Endodermal cell (in vitro differentiated cells): ENCODE measurements at regions not wholly inside any gene's neighbourhood (a gene's known extent, or its start where the extent isn't known, plus 50 kb on each side); places are given as distances from the start of the nearest gene placed in this dataset.

Experiments
- DNase-seq: peaks from one replicate; pipeline ENCODE4 v3.0.0-alpha.2; 2017
- H3K27ac ChIP-seq: 2 replicates; pipeline ENCODE4 v1.5.1; 2013; ENCODE audit warnings: mild to moderate bottlenecking, low read depth, low read length, moderate library complexity
- H3K27me3 ChIP-seq: 2 replicates; pipeline ENCODE4 v1.6.1; 2013; ENCODE audit warnings: mild to moderate bottlenecking, low read length, moderate library complexity; ENCODE audit not compliant: insufficient read depth, control insufficient read depth, poor library complexity, severe bottlenecking
- H3K36me3 ChIP-seq: 2 replicates; pipeline ENCODE4 v1.7.0; 2013; ENCODE audit warnings: mild to moderate bottlenecking, low read length, moderate library complexity; ENCODE audit not compliant: control insufficient read depth, insufficient read depth
- H3K4me1 ChIP-seq: one replicate; pipeline ENCODE4 v1.7.0; 2013; ENCODE audit warnings: low read length; ENCODE audit not compliant: control insufficient read depth, insufficient read depth
- H3K4me3 ChIP-seq: 2 replicates; pipeline ENCODE4 v1.5.1; 2013; ENCODE audit warnings: mild to moderate bottlenecking, low read length, moderate library complexity
- H3K9ac ChIP-seq: 2 replicates; pipeline ENCODE4 v1.6.1; 2013; ENCODE audit warnings: mild to moderate bottlenecking, low read length, moderate library complexity; ENCODE audit not compliant: poor library complexity, severe bottlenecking; ENCODE audit errors: extremely low read depth
- H3K9me3 ChIP-seq: 2 replicates; pipeline ENCODE4 v1.6.1; 2013; ENCODE audit warnings: mild to moderate bottlenecking, low read length, moderate library complexity; ENCODE audit not compliant: control insufficient read depth
- H3K27ac Mint-ChIP-seq: 2 replicates; pipeline ENCODE4 v1.8.0; 2020; ENCODE audit warnings: mixed read lengths
- H3K27me3 Mint-ChIP-seq: 2 replicates; pipeline ENCODE4 v1.8.0; 2021; ENCODE audit warnings: mild to moderate bottlenecking, mixed read lengths; ENCODE audit not compliant: insufficient read depth
- H3K36me3 Mint-ChIP-seq: 2 replicates; pipeline ENCODE4 v1.8.0; 2020; ENCODE audit warnings: low read depth, mixed read lengths
- H3K4me1 Mint-ChIP-seq: 2 replicates; pipeline ENCODE4 v1.8.0; 2020; ENCODE audit warnings: mixed read lengths
- H3K4me3 Mint-ChIP-seq: 2 replicates; pipeline ENCODE4 v1.8.0; 2020; ENCODE audit warnings: mild to moderate bottlenecking, moderate library complexity, mixed read lengths
- H3K9me3 Mint-ChIP-seq: 2 replicates; pipeline ENCODE4 v1.8.0; 2020; ENCODE audit warnings: mild to moderate bottlenecking, mixed read lengths
- WGBS, 2 experiments: methylation state at CpG; one replicate each; pipeline versions ENCODE4 v1.1.5 to v1.1.7; 2013; ENCODE audit warnings: missing lambda C conversion rate in 2 of 2, mixed read lengths in 1 of 2; ENCODE audit not compliant: insufficient coverage in 1 of 2, insufficient read length in 1 of 2; 5-methylcytosine and 5-hydroxymethylcytosine counted together
- TF ChIP-seq, protein P1 (sequence below): fragments of 200-600 bp; sonication (generic); conservative IDR thresholded peaks from 2 replicates; pipeline ENCODE4 v1.5.0; 2021; ENCODE audit warnings: antibody characterized with exemption, mild to moderate bottlenecking

DNA sequence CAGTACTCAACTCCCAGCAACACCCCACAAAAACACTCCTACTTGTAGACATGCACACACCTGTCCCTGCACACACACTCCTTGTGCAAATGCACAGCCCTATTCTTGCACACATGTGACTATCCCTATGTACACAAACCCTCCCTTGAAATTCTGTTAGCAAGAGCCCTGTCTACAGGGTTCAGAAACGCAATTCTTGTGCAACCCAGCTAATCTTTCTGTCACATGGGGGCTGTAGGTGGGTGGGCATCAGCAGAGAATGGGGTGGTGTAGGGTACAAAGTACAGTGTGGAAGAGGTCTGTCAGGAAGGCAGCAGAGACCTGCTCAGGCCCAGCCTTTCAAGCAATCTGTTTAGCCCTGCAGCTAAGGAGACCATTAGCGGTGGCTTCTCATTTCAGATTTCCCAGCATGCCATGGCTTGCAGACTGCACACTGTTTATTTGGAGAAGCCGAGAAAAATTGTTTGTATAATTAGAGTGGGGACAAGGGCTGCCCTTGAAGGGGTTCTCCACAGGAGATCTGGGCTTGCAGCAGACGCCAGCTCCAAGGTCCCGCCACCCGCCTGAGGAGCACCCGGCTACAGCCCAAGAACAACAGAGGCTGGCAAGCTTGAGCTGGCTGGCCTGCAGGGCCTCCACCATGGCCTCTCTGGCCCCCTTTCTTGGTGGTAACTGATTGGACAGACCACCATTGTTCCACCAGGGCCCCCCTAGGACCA is 144.0 kb upstream of the PJA1 start:
- peaks cover 49% of the 10 kb centered on the region for H3K9me3 Mint-ChIP-seq

DNA sequence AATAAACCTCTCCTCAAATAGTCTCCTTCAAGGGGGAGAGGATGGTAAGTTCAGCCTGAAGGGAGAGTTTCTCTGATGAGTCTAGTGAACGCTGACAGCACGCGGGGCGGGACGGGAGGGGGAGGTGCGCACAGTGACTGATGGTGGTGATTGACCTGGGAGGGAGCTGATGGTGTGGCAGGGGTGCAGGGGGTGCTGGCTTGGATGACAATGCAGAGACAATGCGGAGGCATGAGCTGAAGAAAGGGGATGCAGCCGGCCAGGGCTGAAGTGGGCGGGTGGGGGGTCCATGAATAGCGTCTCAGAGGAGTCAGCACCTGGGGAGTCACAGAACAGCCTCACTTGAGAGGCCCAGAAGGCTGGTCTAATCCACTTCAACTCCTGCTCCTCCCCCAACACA is 142.5 kb upstream of the PJA1 start:
- H3K27ac Mint-ChIP-seq = no peak overlapping the region
- H3K4me1 ChIP-seq = no peaks in the 10 kb centered on the region
- no peaks in the 10 kb centered on the region for H3K36me3 ChIP-seq
- H3K27ac ChIP-seq = no peak overlapping the region
- H3K9ac ChIP-seq = no peak overlapping the region
- H3K9me3 ChIP-seq = no peaks in the 10 kb centered on the region
- WGBS, 2 experiments = 20 to 43% methylated on average over 1 to 7 of the region's 10 CpGs
- H3K4me1 Mint-ChIP-seq = no peaks in the 10 kb centered on the region
- no peak overlapping the region for H3K4me3 Mint-ChIP-seq
- H3K27me3 Mint-ChIP-seq = peaks cover 20% of the 10 kb centered on the region
- peaks cover 55% of the 10 kb centered on the region for H3K9me3 Mint-ChIP-seq
- H3K27me3 ChIP-seq = no peaks in the 10 kb centered on the region
- no peak overlapping the region for H3K4me3 ChIP-seq
- no peaks in the 10 kb centered on the region for H3K36me3 Mint-ChIP-seq
- TF ChIP-seq, protein P1, sequence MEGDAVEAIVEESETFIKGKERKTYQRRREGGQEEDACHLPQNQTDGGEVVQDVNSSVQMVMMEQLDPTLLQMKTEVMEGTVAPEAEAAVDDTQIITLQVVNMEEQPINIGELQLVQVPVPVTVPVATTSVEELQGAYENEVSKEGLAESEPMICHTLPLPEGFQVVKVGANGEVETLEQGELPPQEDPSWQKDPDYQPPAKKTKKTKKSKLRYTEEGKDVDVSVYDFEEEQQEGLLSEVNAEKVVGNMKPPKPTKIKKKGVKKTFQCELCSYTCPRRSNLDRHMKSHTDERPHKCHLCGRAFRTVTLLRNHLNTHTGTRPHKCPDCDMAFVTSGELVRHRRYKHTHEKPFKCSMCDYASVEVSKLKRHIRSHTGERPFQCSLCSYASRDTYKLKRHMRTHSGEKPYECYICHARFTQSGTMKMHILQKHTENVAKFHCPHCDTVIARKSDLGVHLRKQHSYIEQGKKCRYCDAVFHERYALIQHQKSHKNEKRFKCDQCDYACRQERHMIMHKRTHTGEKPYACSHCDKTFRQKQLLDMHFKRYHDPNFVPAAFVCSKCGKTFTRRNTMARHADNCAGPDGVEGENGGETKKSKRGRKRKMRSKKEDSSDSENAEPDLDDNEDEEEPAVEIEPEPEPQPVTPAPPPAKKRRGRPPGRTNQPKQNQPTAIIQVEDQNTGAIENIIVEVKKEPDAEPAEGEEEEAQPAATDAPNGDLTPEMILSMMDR = no peak
- DNase-seq = peak; percentile 62

More for the DNA sequence above, 144.0 kb upstream of the PJA1 start:
- Histone ChIP-seq H3K4me1 (no peaks in the 10 kb centered on the region), H3K9ac (no peak overlapping the region), H3K9me3 (no peaks in the 10 kb centered on the region), H3K4me3 (no peak overlapping the region), H3K27me3 (no peaks in the 10 kb centered on the region), H3K27ac (no peak overlapping the region), H3K36me3 (no peaks in the 10 kb centered on the region)
- TF ChIP-seq, protein P1 = no peak
- peak; percentile 21 for DNase-seq
- H3K36me3 Mint-ChIP-seq = no peaks in the 10 kb centered on the region
- H3K4me3 Mint-ChIP-seq = no peak overlapping the region
- WGBS, 2 experiments = 94% methylated on average over 7 of the region's 7 CpGs; no CpG with 5 or more reads in 1 of the 2 experiments
- peaks cover 12% of the 10 kb centered on the region for H3K27me3 Mint-ChIP-seq
- H3K4me1 Mint-ChIP-seq = no peaks in the 10 kb centered on the region
- no peak overlapping the region for H3K27ac Mint-ChIP-seq

DNA sequence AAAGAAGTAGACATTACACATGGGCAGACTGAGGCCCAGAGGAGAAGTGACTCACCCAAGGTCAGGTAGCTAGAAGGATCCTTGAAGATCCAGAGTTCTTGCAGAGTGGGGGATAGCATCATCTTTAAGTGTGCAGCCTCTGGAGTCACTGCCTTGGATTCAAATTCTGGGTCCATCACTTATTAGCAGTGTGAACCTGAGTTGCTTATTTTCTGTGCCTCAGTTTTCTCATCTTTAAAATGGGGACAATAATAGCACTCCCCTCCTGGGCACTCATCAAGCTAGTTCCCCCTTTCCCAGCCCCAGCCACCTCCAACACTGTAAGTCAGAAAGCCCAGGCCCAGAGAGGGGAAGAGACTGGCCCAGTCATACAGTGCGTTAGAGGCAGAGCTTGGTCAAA is 141.8 kb upstream of the PJA1 start:
- WGBS, 2 experiments = 73 to 100% methylated on average over 1 of the region's 1 CpG
- TF ChIP-seq, protein P1 = no peak
- Histone ChIP-seq H3K36me3 (no peaks in the 10 kb centered on the region), H3K27ac (no peak overlapping the region), H3K27me3 (no peaks in the 10 kb centered on the region), H3K4me1 (no peaks in the 10 kb centered on the region), H3K4me3 (no peak overlapping the region), H3K9ac (no peak overlapping the region), H3K9me3 (no peaks in the 10 kb centered on the region)
- no peaks in the 10 kb centered on the region for H3K36me3 Mint-ChIP-seq
- H3K4me3 Mint-ChIP-seq = no peak overlapping the region
- peak; percentile 28 for DNase-seq
- H3K27me3 Mint-ChIP-seq = peaks cover 20% of the 10 kb centered on the region
- H3K27ac Mint-ChIP-seq = no peak overlapping the region
- peaks cover 60% of the 10 kb centered on the region for H3K9me3 Mint-ChIP-seq
- no peaks in the 10 kb centered on the region for H3K4me1 Mint-ChIP-seq
